ENCODE measurements at regions not wholly inside any gene's neighbourhood (a gene's known extent, or its start where the extent isn't known, plus 50 kb on each side); places are given as distances from the start of the nearest gene placed in this dataset.

DNA sequence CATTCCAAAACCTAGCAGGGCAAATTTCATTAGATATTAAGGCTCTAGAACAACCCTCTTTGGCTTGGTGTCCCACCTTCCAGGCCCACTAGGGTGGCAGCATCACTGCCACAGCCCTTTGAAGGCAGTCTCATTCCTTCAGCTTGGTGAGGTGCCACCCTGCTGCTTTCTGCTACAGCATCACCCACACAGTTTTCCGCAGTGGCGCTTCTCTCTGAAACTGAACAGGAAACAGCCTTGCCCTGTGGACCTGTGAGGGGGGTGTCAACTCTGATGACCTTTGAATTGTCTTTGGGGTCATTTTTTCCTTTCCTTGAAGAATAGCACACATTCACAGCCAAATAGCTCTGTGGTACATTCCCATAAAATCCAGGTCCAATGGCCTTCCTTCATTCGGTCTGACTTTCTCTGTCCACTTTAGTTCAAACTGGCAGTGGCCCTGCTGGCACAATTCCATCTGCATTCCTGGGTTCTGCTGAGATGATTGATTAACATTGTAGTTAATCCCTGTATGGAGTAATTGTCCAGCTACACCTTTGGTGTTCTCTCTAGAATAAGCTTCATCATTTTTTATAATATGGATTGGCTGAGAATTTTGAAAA lies 251.9 kb upstream of the FAT3 start:
- Mint-ChIP-seq H3K9me3 (no peaks in the 10 kb centered on the region), H3K27me3 (ENCODE audit: low read depth) (no peaks in the 10 kb centered on the region), H3K36me3 (no peaks in the 10 kb centered on the region), H3K4me3 (no peak overlapping the region), H3K4me1 (peaks cover 2% of the 10 kb centered on the region), H3K27ac (no peak overlapping the region)
- no peak for DNase-seq (ENCODE audit: low spot score in 2 of 2, unreplicated experiment in 2 of 2)
- TF ChIP-seq, protein P1, sequence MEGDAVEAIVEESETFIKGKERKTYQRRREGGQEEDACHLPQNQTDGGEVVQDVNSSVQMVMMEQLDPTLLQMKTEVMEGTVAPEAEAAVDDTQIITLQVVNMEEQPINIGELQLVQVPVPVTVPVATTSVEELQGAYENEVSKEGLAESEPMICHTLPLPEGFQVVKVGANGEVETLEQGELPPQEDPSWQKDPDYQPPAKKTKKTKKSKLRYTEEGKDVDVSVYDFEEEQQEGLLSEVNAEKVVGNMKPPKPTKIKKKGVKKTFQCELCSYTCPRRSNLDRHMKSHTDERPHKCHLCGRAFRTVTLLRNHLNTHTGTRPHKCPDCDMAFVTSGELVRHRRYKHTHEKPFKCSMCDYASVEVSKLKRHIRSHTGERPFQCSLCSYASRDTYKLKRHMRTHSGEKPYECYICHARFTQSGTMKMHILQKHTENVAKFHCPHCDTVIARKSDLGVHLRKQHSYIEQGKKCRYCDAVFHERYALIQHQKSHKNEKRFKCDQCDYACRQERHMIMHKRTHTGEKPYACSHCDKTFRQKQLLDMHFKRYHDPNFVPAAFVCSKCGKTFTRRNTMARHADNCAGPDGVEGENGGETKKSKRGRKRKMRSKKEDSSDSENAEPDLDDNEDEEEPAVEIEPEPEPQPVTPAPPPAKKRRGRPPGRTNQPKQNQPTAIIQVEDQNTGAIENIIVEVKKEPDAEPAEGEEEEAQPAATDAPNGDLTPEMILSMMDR (IDR thresholded peaks at IDR 0.05; ENCODE audit: unreplicated experiment), result no peak

DNA sequence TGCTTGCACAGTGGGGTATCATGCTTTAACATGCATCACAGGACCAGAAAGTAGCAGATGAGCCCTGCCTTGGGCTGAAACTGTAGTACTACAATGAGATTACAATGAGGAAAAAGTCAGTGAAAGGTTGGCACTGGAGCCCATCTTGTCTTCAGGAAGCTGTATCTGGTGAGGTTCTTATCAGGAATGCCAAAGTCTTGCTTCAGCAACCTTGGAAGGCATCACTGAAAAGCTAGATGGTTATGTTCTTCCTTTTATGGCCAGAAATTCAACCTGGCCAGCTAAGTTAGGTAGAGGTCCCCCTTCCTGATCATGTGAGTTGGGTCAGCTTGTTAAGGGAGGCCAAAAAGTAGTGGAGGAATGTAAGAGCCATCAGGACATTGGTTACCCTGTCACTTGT lies 254.0 kb upstream of the FAT3 start:
- H3K36me3 Mint-ChIP-seq, result no peaks in the 10 kb centered on the region
- no peaks in the 10 kb centered on the region for H3K9me3 Mint-ChIP-seq
- TF ChIP-seq, protein P1 (IDR thresholded peaks at IDR 0.05; ENCODE audit: unreplicated experiment), result no peak
- no peaks in the 10 kb centered on the region for H3K27me3 Mint-ChIP-seq (ENCODE audit: low read depth)
- H3K4me3 Mint-ChIP-seq, result no peak overlapping the region
- DNase-seq (ENCODE audit: low spot score in 2 of 2, unreplicated experiment in 2 of 2), result no peak
- no peaks in the 10 kb centered on the region for H3K4me1 Mint-ChIP-seq
- no peak overlapping the region for H3K27ac Mint-ChIP-seq

DNA sequence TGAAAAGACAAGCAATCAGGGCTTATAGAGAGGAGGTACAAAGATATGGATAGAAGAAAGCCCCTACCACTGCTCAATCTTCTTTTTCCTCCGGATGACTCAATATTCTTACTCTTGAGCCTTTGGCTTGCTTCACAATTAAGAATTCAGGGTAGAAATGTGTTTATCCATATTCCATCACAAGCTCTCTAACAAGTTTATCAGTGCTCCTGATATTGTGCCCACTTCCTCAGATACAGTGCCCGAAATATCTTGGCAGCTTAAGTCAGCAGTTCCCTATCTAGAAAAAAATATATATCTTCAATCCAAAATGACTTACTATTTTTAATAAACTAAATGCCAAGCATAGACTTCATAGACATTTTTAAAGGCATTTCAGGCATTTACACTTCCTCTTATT lies 255.1 kb upstream of the FAT3 start:
- no peak overlapping the region for H3K4me3 Mint-ChIP-seq
- peaks cover 9% of the 10 kb centered on the region for H3K9me3 Mint-ChIP-seq
- H3K27ac Mint-ChIP-seq, result no peak overlapping the region
- H3K4me1 Mint-ChIP-seq, result no peaks in the 10 kb centered on the region
- H3K36me3 Mint-ChIP-seq, result no peaks in the 10 kb centered on the region
- DNase-seq (ENCODE audit: low spot score in 2 of 2, unreplicated experiment in 2 of 2), result no peak
- TF ChIP-seq, protein P1 (IDR thresholded peaks at IDR 0.05; ENCODE audit: unreplicated experiment), result no peak
- H3K27me3 Mint-ChIP-seq (ENCODE audit: low read depth), result no peaks in the 10 kb centered on the region

DNA sequence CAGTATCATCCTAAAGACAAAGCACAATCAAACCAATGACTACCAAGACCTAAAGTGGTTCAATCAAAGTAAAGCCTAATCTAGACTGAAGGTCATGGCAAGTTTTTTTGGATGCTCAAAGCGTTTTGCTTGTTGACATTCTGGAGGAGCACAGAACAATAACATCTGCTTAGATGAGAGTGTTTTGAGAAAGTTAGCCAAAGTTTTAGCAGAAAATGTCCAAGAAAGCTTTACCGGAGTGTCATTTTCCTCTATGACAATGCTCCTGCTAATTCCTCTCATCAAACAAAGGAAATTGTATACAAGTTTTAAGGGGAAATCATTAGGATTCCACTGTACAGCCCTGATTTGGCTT lies 256.9 kb upstream of the FAT3 start:
- H3K9me3 Mint-ChIP-seq, result peaks cover 15% of the 10 kb centered on the region

DNA sequence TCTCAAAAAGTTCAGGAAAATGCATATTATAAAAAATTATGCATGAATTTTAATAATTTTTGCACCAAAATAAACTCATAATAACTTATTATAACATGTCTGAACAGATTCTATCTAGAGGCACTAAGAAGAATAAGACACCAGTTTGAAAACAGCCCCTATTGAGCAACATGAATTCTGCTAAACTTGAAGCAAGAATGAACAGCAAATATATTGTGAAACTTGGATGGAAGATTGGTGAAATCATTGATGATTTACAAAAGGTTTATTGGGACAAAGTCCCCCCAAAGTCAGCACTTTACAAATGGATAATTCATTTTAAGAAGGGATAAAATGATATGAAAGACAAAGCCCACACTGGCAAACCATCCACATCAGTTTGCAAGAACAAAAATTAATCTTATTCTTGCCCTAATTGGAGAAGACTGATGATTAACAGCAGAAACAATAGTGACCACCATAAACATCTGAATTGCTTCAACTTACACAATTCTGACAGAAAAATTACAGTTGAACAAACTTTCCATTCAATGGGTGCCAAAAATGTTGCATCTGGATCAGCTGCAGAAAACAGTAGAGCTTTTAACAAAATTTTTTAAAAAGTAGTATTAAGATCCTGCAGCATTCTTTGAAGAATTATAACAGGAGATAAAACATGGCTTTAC lies 257.5 kb upstream of the FAT3 start:
- H3K27me3 Mint-ChIP-seq (ENCODE audit: low read depth), result no peaks in the 10 kb centered on the region
- no peaks in the 10 kb centered on the region for H3K4me1 Mint-ChIP-seq
- TF ChIP-seq, protein P1 (IDR thresholded peaks at IDR 0.05; ENCODE audit: unreplicated experiment), result no peak
- no peak overlapping the region for H3K4me3 Mint-ChIP-seq
- H3K36me3 Mint-ChIP-seq, result peaks cover 6% of the 10 kb centered on the region
- DNase-seq (ENCODE audit: low spot score in 2 of 2, unreplicated experiment in 2 of 2), result no peak
- peaks cover 20% of the 10 kb centered on the region for H3K9me3 Mint-ChIP-seq
- no peak overlapping the region for H3K27ac Mint-ChIP-seq

More for the DNA sequence above, 256.9 kb upstream of the FAT3 start:
- Mint-ChIP-seq H3K4me1 (no peaks in the 10 kb centered on the region), H3K27me3 (ENCODE audit: low read depth) (no peaks in the 10 kb centered on the region), H3K36me3 (peaks cover under 1% of the 10 kb centered on the region), H3K27ac (no peak overlapping the region), H3K4me3 (no peak overlapping the region)
- TF ChIP-seq, protein P1 (IDR thresholded peaks at IDR 0.05; ENCODE audit: unreplicated experiment), result no peak
- DNase-seq (ENCODE audit: low spot score in 2 of 2, unreplicated experiment in 2 of 2), result no peak

Data from mesothelial cell of epicardium (in vitro differentiated cells).